Stomach smooth muscle (tissue), 2 donors: ENCODE measurements at regions not wholly inside any gene's neighbourhood (a gene's known extent, or its start where the extent isn't known, plus 50 kb on each side); places are given as distances from the start of the nearest gene placed in this dataset.
"Not testable (repeated sequence)": the region's sequence is repeated elsewhere in the genome, so short reads cannot be mapped to it uniquely, and the experiment has no call there.

Experiments used
- H3K27ac ChIP-seq: one replicate; pipeline ENCODE4 v1.7.0; 2013; ENCODE audit warnings: mild to moderate bottlenecking, low read length, inconsistent platforms
- H3K27me3 ChIP-seq, 2 donors: one replicate each; pipeline ENCODE4 v1.7.0; 2013; ENCODE audit warnings: low read length in 2 of 2; ENCODE audit not compliant: insufficient read depth in 2 of 2, control insufficient read depth in 1 of 2
- H3K36me3 ChIP-seq, 2 donors: one replicate each; pipeline ENCODE4 v1.7.0; 2013; ENCODE audit warnings: low read length in 2 of 2; ENCODE audit not compliant: control insufficient read depth in 2 of 2, insufficient read depth in 2 of 2
- H3K4me1 ChIP-seq: one replicate; pipeline ENCODE4 v1.7.0; 2013; ENCODE audit warnings: low read length; ENCODE audit not compliant: control insufficient read depth, insufficient read depth
- H3K4me3 ChIP-seq, 2 donors: one replicate each; pipeline ENCODE4 v1.7.0; 2013; ENCODE audit warnings: low read length in 2 of 2
- H3K9ac ChIP-seq, 2 donors: one replicate each; pipeline ENCODE4 v1.7.0; 2013; ENCODE audit warnings: low read length in 2 of 2, mild to moderate bottlenecking in 1 of 2
- H3K9me3 ChIP-seq, 2 donors: one replicate each; pipeline ENCODE4 v1.7.0; 2013; ENCODE audit warnings: low read length in 2 of 2; ENCODE audit not compliant: control insufficient read depth in 2 of 2
- donor health status: healthy.
- donor health status: Pancreatic carcinoma.

- Histone ChIP-seq H3K27me3 (no peaks in the 10 kb centered on the region), H3K4me3 (no peak overlapping the region), H3K4me1 (peaks cover 18% of the 10 kb centered on the region), H3K36me3 (no peaks in the 10 kb centered on the region), H3K27ac (no peak overlapping the region), H3K9ac (no peak overlapping the region), H3K9me3 (no peaks in the 10 kb centered on the region)
These were observed 468.0 kb upstream of the ZMIZ1 start for GRCh38 chr10:78600740-78601139.

DNA sequence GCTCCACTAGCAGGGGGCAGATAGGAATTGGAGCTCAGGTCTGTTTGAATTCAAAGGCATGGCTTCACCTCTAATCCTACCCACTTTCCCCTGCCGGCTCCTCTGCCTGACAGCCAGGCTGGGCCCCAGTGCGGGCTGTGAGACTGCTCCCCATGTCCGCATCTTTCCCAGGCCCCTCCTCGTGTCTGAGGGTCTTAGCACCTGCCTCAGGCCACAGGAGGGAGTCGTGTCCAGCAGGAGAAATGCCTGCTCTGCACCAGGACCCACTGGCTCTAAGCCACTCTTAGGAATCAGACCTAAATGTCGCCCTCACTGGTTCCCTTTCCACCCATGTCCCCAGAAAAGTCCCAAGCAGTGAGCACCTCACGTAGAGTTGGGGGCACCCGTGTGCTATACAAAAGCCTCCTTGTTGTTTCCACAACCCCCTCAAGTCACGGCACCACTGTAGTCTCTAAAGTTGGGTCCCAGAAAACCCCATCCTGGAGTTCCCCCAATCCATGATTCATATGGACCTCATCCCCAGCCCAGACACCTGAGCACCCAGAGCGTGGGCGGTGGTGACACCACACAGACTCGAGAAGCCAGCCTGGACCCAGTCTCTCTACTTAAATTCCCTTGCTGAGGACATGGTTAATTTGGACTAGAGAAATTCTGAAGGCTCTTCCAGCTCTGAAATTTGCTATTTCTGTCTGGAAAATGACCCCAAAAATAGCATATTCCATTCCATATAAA, 466.4 kb upstream of the ZMIZ1 start:
- Histone ChIP-seq H3K9ac (no peak overlapping the region), H3K27ac (no peak overlapping the region), H3K9me3 (no peaks in the 10 kb centered on the region), H3K4me3 (no peak overlapping the region), H3K27me3 (no peaks in the 10 kb centered on the region), H3K4me1 (peaks cover 9% of the 10 kb centered on the region), H3K36me3 (no peaks in the 10 kb centered on the region)

DNA sequence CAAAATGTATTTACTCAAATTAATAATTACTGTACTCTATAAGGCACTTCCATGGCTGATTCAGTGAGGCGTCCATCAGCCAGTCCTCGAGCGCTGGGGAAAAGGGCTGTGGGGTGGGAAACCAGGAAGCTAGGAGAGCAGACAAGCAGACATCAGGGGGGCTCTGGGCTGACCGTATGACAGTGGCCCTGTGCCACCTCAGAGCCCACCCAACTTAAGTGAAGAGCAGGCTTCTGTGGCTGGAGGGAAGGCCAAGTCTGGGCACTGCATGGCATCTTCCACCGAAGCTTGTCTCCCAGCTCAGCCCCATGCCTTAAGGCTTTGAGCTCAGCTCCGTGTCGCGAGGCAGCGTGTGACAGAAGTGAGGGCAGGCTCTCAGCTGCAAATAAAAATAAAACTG, 464.5 kb upstream of the ZMIZ1 start:
- Histone ChIP-seq H3K27me3 (no peaks in the 10 kb centered on the region), H3K27ac (no peak overlapping the region), H3K4me3 (no peak overlapping the region), H3K9me3 (peaks cover 0 to 2% of the 10 kb centered on the region in 2 donors), H3K36me3 (no peaks in the 10 kb centered on the region), H3K9ac (no peak overlapping the region), H3K4me1 (no peaks in the 10 kb centered on the region)

- H3K27me3 ChIP-seq: no peaks in the 10 kb centered on the region
These were observed 464.0 kb upstream of the ZMIZ1 start for GRCh38 chr10:78604721-78605120.

DNA sequence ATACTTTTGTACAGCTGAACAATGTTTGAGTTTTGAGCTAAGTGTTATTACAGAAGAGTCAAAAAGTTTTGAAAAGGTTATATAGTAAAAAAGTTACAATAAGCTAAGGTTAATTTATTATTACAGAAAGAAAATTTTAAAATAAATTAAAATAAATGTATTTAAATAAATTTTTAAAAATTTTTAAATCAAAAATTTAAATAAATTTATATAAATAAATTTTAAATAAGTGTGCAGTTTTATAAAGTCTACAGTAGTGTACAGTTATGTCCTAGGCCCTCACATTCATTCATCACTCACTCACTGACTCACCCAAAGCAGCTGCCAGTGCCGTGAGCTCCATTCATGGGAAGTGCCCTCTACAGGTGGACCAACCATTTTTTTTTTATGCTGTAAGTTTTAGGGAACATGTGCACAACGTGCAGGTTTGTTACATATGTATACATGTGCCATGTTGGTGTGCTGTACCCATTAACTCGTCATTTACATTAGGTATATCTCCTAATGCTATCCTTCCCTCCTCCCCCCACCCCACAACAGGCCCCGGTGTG, 462.9 kb upstream of the ZMIZ1 start:
- no peak overlapping the region for H3K9ac ChIP-seq
- no peak overlapping the region for H3K27ac ChIP-seq
- H3K36me3 ChIP-seq: no peaks in the 10 kb centered on the region
- peaks cover 0 to 4% of the 10 kb centered on the region in 2 donors for H3K9me3 ChIP-seq
- H3K27me3 ChIP-seq: no peaks in the 10 kb centered on the region
- no peak overlapping the region for H3K4me3 ChIP-seq
- H3K4me1 ChIP-seq: no peaks in the 10 kb centered on the region

More at GRCh38 chr10:78604721-78605120, 464.0 kb upstream of the ZMIZ1 start:
- no peaks in the 10 kb centered on the region for H3K36me3 ChIP-seq
- no peak overlapping the region for H3K9ac ChIP-seq
- H3K4me1 ChIP-seq: no peaks in the 10 kb centered on the region
- H3K9me3 ChIP-seq: peaks cover 0 to 2% of the 10 kb centered on the region in 2 donors
- H3K4me3 ChIP-seq: no peak overlapping the region
- H3K27ac ChIP-seq: no peak overlapping the region

GRCh38 chr10:78606766-78607165, 462.0 kb upstream of the ZMIZ1 start:
- not testable (repeated sequence) for H3K9ac ChIP-seq

DNA sequence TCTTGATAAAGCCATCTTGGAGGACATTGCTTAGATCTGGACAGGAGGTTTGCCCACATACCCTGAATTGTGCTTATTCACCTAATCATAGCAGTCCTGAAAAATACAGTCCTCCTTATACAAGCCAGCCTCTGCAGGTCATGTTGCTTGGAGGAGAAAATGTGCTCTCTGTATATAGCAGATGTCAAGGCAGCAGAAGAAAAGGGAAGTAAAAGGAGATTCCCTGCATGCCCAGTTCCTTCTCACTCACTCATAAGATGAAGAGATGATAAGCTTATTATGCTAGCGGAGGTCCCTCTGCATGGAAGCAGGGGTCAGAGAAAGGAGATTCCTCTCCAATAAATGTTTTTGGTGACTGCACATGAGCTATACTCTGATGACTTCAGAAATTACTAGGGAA, 458.8 kb upstream of the ZMIZ1 start:
- H3K9me3 ChIP-seq: peaks cover 0 to 4% of the 10 kb centered on the region in 2 donors
- H3K9ac ChIP-seq: no peak overlapping the region
- no peaks in the 10 kb centered on the region for H3K36me3 ChIP-seq
- H3K27ac ChIP-seq: no peak overlapping the region
- no peaks in the 10 kb centered on the region for H3K4me1 ChIP-seq
- no peaks in the 10 kb centered on the region for H3K27me3 ChIP-seq
- no peak overlapping the region for H3K4me3 ChIP-seq

More at GRCh38 chr10:78606766-78607165, 462.0 kb upstream of the ZMIZ1 start:
- H3K4me1 ChIP-seq, H3K36me3 ChIP-seq, H3K9me3 ChIP-seq, H3K27me3 ChIP-seq, H3K4me3 ChIP-seq, H3K27ac ChIP-seq: not testable (repeated sequence)

- no peaks in the 10 kb centered on the region for H3K4me1 ChIP-seq
- H3K27me3 ChIP-seq: no peaks in the 10 kb centered on the region
- no peak overlapping the region for H3K27ac ChIP-seq
- H3K36me3 ChIP-seq: no peaks in the 10 kb centered on the region
- no peak overlapping the region for H3K4me3 ChIP-seq
- no peak overlapping the region for H3K9ac ChIP-seq
- H3K9me3 ChIP-seq: peaks cover 0 to 4% of the 10 kb centered on the region in 2 donors
These were observed 455.6 kb upstream of the ZMIZ1 start for GRCh38 chr10:78613132-78613531.

- H3K36me3 ChIP-seq: no peaks in the 10 kb centered on the region
- H3K9me3 ChIP-seq: peaks cover 0 to 3% of the 10 kb centered on the region in 2 donors
- no peak overlapping the region for H3K9ac ChIP-seq
- no peak overlapping the region for H3K27ac ChIP-seq
- H3K4me3 ChIP-seq: no peak overlapping the region
- no peaks in the 10 kb centered on the region for H3K27me3 ChIP-seq
- H3K4me1 ChIP-seq: no peaks in the 10 kb centered on the region
These were observed 454.5 kb upstream of the ZMIZ1 start for GRCh38 chr10:78614267-78614666.

DNA sequence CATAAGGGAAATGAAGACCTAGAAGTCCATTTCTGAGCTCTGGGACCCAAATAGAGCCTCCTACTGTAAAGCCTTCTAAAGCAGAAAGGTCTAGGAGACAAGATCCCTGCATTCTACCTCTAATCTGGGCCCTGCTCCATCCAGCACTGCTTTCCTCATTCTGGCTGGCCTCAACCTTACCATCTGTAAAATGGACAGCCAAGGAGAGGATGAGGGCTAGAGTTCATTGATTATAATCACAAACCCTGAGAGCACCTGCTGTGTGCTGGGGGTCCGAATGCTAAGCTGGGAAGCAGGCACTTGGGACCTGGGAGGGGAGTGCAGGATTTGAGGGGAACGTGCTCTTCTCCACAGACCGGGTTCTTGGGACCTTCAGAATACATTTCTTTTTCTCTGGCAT, 454.0 kb upstream of the ZMIZ1 start:
- H3K4me3 ChIP-seq: no peak overlapping the region
- H3K27ac ChIP-seq: no peak overlapping the region
- H3K9me3 ChIP-seq: peaks cover 0 to 2% of the 10 kb centered on the region in 2 donors
- H3K9ac ChIP-seq: no peak overlapping the region
- H3K4me1 ChIP-seq: no peaks in the 10 kb centered on the region
- H3K36me3 ChIP-seq: no peaks in the 10 kb centered on the region
- H3K27me3 ChIP-seq: no peaks in the 10 kb centered on the region

- no peaks in the 10 kb centered on the region for H3K9me3 ChIP-seq
- H3K27me3 ChIP-seq: no peaks in the 10 kb centered on the region
- no peak overlapping the region for H3K27ac ChIP-seq
- no peak overlapping the region for H3K4me3 ChIP-seq
- H3K36me3 ChIP-seq: no peaks in the 10 kb centered on the region
- H3K4me1 ChIP-seq: no peaks in the 10 kb centered on the region
- H3K9ac ChIP-seq: no peak overlapping the region
These were observed 452.6 kb upstream of the ZMIZ1 start for GRCh38 chr10:78616125-78616695.
